AG09309 (cell line): ENCODE measurements at regions not wholly inside any gene's neighbourhood (a gene's known extent, or its start where the extent isn't known, plus 50 kb on each side); places are given as distances from the start of the nearest gene placed in this dataset.

Source experiments
- DNase-seq: peaks from one replicate; pipeline ENCODE4 v3.0.0-alpha.2; 2010; ENCODE audit warnings: low read depth
- H3K4me3 ChIP-seq: 2 replicates; pipeline ENCODE4 v1.5.1; 2011; ENCODE audit warnings: mild to moderate bottlenecking, low read depth, low read length, moderate library complexity; ENCODE audit not compliant: control insufficient read depth
- CTCF ChIP-seq: IDR thresholded peaks from 2 replicates; pipeline ENCODE4 v1.5.1; 2011; ENCODE audit warnings: mild to moderate bottlenecking, low read depth, low read length, inconsistent platforms; ENCODE audit not compliant: insufficient read depth, control insufficient read depth; ENCODE audit errors: missing control alignments

- no peak for TF ChIP-seq CTCF
- no peak for DNase-seq
- H3K4me3 ChIP-seq, result no peak overlapping the region
Measured at GRCh38 chr4:153034681-153035080, 98.6 kb downstream of the FHDC1 start.

GRCh38 chr4:153036931-153037482 is 100.9 kb downstream of the FHDC1 start:
- DNase-seq, result no peak
- no peak overlapping the region for H3K4me3 ChIP-seq
- TF ChIP-seq CTCF, result no peak

GRCh38 chr4:153038623-153039311 is 102.6 kb downstream of the FHDC1 start:
- no peak for TF ChIP-seq CTCF
- no peak overlapping the region for H3K4me3 ChIP-seq
- DNase-seq, result no peak

- no peak for DNase-seq
- no peak for TF ChIP-seq CTCF
Measured at GRCh38 chr4:153039542-153040185, 103.5 kb downstream of the FHDC1 start.

GRCh38 chr4:153040677-153041076 is 104.6 kb downstream of the FHDC1 start:
- no peak overlapping the region for H3K4me3 ChIP-seq
- DNase-seq, result no peak
- no peak for TF ChIP-seq CTCF

More at GRCh38 chr4:153039542-153040185, 103.5 kb downstream of the FHDC1 start:
- no peak overlapping the region for H3K4me3 ChIP-seq

GRCh38 chr4:153044036-153044435 is 107.9 kb downstream of the FHDC1 start:
- DNase-seq, result no peak
- no peak overlapping the region for H3K4me3 ChIP-seq
- no peak for TF ChIP-seq CTCF
